Caco-2 (cell line): ENCODE measurements at regions not wholly inside any gene's neighbourhood (a gene's known extent, or its start where the extent isn't known, plus 50 kb on each side); places are given as distances from the start of the nearest gene placed in this dataset.

Source experiments
- BruUV-seq: library from RNA; stranded (reverse); fragments of 400-500 nt; replicated peaks from 2 replicates; lab custom pipeline; 2021; lab: Mats Ljungman, UMichigan
- CTCF ChIA-PET: fragments of 300-600 bp; sonication (Branson Sonifier 250); formaldehyde crosslinking; loops from one replicate; lab custom pipeline; 2022; ENCODE audit warnings: antibody characterized with exemption; lab: Charles Lee
- POLR2A ChIA-PET: fragments of 300-600 bp; sonication (Branson Sonifier 250); formaldehyde crosslinking; loops from one replicate; lab custom pipeline; 2022; ENCODE audit warnings: antibody characterized with exemption; lab: Charles Lee
- DNase-seq, 2 experiments: peaks; one replicate each; pipeline versions ENCODE4 v3.0.0 to v3.0.0-alpha.2; 2020 to 2022
- H3K27me3 ChIP-seq: replicated peaks from 2 replicates; pipeline ENCODE4 v1.6.0; 2011; ENCODE audit warnings: low read length; ENCODE audit not compliant: control insufficient read depth, insufficient read depth
- H3K36me3 ChIP-seq: 2 replicates; pipeline ENCODE4 v1.5.1; 2011; ENCODE audit warnings: low read length; ENCODE audit not compliant: control insufficient read depth, insufficient read depth
- H3K4me1 ChIP-seq: fragments of 250-450 bp; sonication (Bioruptor Pico); 2 replicates; pipeline ENCODE4 v1.5.1; 2020; ENCODE audit warnings: mild to moderate bottlenecking
- H3K4me3 ChIP-seq: 2 replicates; pipeline ENCODE4 v1.5.1; 2011; ENCODE audit warnings: low read depth, mild to moderate bottlenecking, control low read depth, low read length
- H3K9me3 ChIP-seq: fragments of 250-450 bp; sonication (Bioruptor Pico); 2 replicates; pipeline ENCODE4 v1.5.1; 2020; ENCODE audit warnings: mild to moderate bottlenecking, moderate library complexity
- H3K27ac Mint-ChIP-seq: one replicate; pipeline ENCODE4 v1.8.0; 2022; ENCODE audit warnings: mixed read lengths; ENCODE audit not compliant: unreplicated experiment
- H3K27me3 Mint-ChIP-seq: one replicate; pipeline ENCODE4 v1.8.0; 2022; ENCODE audit warnings: mixed read lengths; ENCODE audit not compliant: insufficient read depth, unreplicated experiment
- H3K36me3 Mint-ChIP-seq: one replicate; pipeline ENCODE4 v1.8.0; 2022; ENCODE audit warnings: mild to moderate bottlenecking, mixed read lengths; ENCODE audit not compliant: insufficient read depth, unreplicated experiment
- H3K4me1 Mint-ChIP-seq: one replicate; pipeline ENCODE4 v1.8.0; 2022; ENCODE audit warnings: low read depth, mixed read lengths; ENCODE audit not compliant: unreplicated experiment
- H3K4me3 Mint-ChIP-seq: one replicate; pipeline ENCODE4 v1.8.0; 2022; ENCODE audit warnings: mild to moderate bottlenecking, moderate library complexity, mixed read lengths; ENCODE audit not compliant: unreplicated experiment
- H3K9me3 Mint-ChIP-seq: one replicate; pipeline ENCODE4 v1.8.0; 2022; ENCODE audit warnings: mixed read lengths; ENCODE audit not compliant: unreplicated experiment
- CTCF ChIP-seq, 2 experiments: fragments of 200-600 bp in 1 of 2; IDR thresholded peaks; 1 replicate in 1 of 2; 2 replicates in 1 of 2; pipeline versions ENCODE4 v1.5.1 to v1.8.0; 2011 to 2022; ENCODE audit warnings: antibody characterized with exemption in 1 of 2, control low read depth in 1 of 2, inconsistent platforms in 1 of 2, low read depth in 1 of 2, low read length in 1 of 2, mild to moderate bottlenecking in 1 of 2, moderate library complexity in 1 of 2; ENCODE audit not compliant: insufficient read depth in 1 of 2, severe bottlenecking in 1 of 2, unreplicated experiment in 1 of 2
- intact Hi-C: fragments of 100-400 bp; cut with micrococcal nuclease; formaldehyde crosslinking; loops from one replicate; pipeline ENCODE4 v1.10.0; 2022; ENCODE audit not compliant: unreplicated experiment

- Histone ChIP-seq H3K27me3 (no peaks in the 10 kb centered on the region), H3K4me3 (no peak overlapping the region), H3K36me3 (no peaks in the 10 kb centered on the region), H3K9me3 (no peaks in the 10 kb centered on the region), H3K4me1 (no peaks in the 10 kb centered on the region)
- no peak for TF ChIP-seq CTCF (IDR thresholded peaks at IDR 0.05; ENCODE audit: insufficient read depth in 1 of 2, low read depth in 1 of 2, low read length in 1 of 2, severe bottlenecking in 1 of 2, unreplicated experiment in 1 of 2)
- intact Hi-C loops: no loop called here
- no peak overlapping the region for H3K4me3 Mint-ChIP-seq
- H3K36me3 Mint-ChIP-seq: no peaks in the 10 kb centered on the region
- no peak overlapping the region for H3K27ac Mint-ChIP-seq
- no peaks in the 10 kb centered on the region for H3K9me3 Mint-ChIP-seq
- ChIA-PET POLR2A (no interaction called here), CTCF (no interaction called here)
- no peak for DNase-seq
- H3K27me3 Mint-ChIP-seq: no peaks in the 10 kb centered on the region
- no TSS peak for BruUV-seq
- no peaks in the 10 kb centered on the region for H3K4me1 Mint-ChIP-seq
Observed at GRCh38 chr5:93342563-93343061, 238.4 kb downstream of the NR2F1-AS1 start.

DNA sequence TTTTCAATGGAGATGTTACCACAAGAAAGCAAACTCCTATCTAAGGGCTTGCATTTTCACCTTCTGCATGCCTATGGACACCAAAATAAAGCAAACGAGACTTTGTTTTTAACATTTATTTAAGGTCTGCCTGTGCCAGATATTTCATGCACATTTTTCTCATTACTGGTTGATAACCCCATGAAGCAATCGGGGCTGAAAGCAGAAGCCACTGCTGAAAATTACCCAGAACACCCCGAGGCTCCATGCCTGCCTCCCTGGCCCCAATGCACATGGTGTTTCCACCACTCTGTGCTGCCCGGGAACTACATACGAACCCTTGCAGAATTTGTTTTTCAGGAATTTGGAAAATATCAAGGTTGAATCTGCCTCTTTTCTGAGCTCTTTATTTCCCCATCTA lies 240.1 kb downstream of the NR2F1-AS1 start:
- no peaks in the 10 kb centered on the region for H3K27me3 ChIP-seq
- no peak overlapping the region for H3K27ac Mint-ChIP-seq
- no peak overlapping the region for H3K4me3 ChIP-seq
- no peaks in the 10 kb centered on the region for H3K9me3 ChIP-seq
- POLR2A ChIA-PET: no interaction called here
- DNase-seq: no peak
- intact Hi-C loops: no loop called here
- BruUV-seq: no TSS peak
- no peaks in the 10 kb centered on the region for H3K4me1 Mint-ChIP-seq
- H3K4me3 Mint-ChIP-seq: no peak overlapping the region
- CTCF ChIA-PET: no interaction called here
- H3K36me3 ChIP-seq: no peaks in the 10 kb centered on the region
- no peaks in the 10 kb centered on the region for H3K36me3 Mint-ChIP-seq
- peaks cover 4% of the 10 kb centered on the region for H3K27me3 Mint-ChIP-seq
- no peaks in the 10 kb centered on the region for H3K4me1 ChIP-seq
- TF ChIP-seq CTCF (IDR thresholded peaks at IDR 0.05; ENCODE audit: insufficient read depth in 1 of 2, low read depth in 1 of 2, low read length in 1 of 2, severe bottlenecking in 1 of 2, unreplicated experiment in 1 of 2): no peak
- no peaks in the 10 kb centered on the region for H3K9me3 Mint-ChIP-seq

DNA sequence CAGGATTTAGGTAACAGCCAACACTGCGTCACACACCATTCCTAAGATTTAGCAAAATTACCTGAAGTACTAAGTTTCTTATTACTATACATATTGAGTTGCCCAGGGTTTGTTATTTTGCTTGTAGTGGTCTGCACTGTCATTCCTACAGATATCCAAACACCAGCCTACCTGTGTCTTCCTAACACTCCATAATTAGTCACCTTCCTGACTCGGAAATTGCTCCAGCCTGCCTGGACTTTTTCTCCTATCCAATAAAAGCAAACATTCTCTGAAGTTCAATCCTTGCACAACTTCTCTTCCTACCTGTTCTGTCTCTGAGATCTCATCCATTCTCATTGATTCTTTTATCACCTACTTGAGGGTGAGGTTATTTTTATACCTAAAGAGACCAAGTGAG lies 243.9 kb downstream of the NR2F1-AS1 start:
- CTCF ChIA-PET: no interaction called here
- no peaks in the 10 kb centered on the region for H3K9me3 Mint-ChIP-seq
- no peaks in the 10 kb centered on the region for H3K4me1 ChIP-seq
- DNase-seq: no peak
- H3K4me3 ChIP-seq: no peak overlapping the region
- no peak for TF ChIP-seq CTCF (IDR thresholded peaks at IDR 0.05; ENCODE audit: insufficient read depth in 1 of 2, low read depth in 1 of 2, low read length in 1 of 2, severe bottlenecking in 1 of 2, unreplicated experiment in 1 of 2)
- no peak overlapping the region for H3K27ac Mint-ChIP-seq
- POLR2A ChIA-PET: no interaction called here
- H3K27me3 Mint-ChIP-seq: peaks cover 4% of the 10 kb centered on the region
- BruUV-seq: no TSS peak
- no peaks in the 10 kb centered on the region for H3K9me3 ChIP-seq
- no peaks in the 10 kb centered on the region for H3K36me3 ChIP-seq
- H3K27me3 ChIP-seq: no peaks in the 10 kb centered on the region
- H3K36me3 Mint-ChIP-seq: no peaks in the 10 kb centered on the region
- intact Hi-C loops: no loop called here
- no peak overlapping the region for H3K4me3 Mint-ChIP-seq
- no peaks in the 10 kb centered on the region for H3K4me1 Mint-ChIP-seq
